ENCODE measurements at regions not wholly inside any gene's neighbourhood (a gene's known extent, or its start where the extent isn't known, plus 50 kb on each side); places are given as distances from the start of the nearest gene placed in this dataset.
A peak's percentile ranks its signal among the peaks of the same experiment; 100 is the strongest.

GRCh38 chr21:28788030-28788429, 204.6 kb downstream of the LTN1 start:
- DNase-seq (ENCODE audit: low spot score), result no peak

- DNase-seq (ENCODE audit: low spot score), result no peak
Observed at GRCh38 chr21:28783641-28784185, 209.0 kb downstream of the LTN1 start.

- peak; percentile 13 for DNase-seq (ENCODE audit: low spot score)
Observed at GRCh38 chr21:28781602-28782276, 210.9 kb downstream of the LTN1 start.

GRCh38 chr21:28779914-28780313, 212.8 kb downstream of the LTN1 start:
- DNase-seq (ENCODE audit: low spot score), result no peak

GRCh38 chr21:28776251-28776650, 216.4 kb downstream of the LTN1 start:
- DNase-seq (ENCODE audit: low spot score), result no peak

- DNase-seq (ENCODE audit: low spot score), result no peak
Observed at GRCh38 chr21:28775071-28775470, 217.6 kb downstream of the LTN1 start.

GRCh38 chr21:28773036-28773435, 219.6 kb downstream of the LTN1 start:
- no peak for DNase-seq (ENCODE audit: low spot score)

GRCh38 chr21:28771790-28772501, 220.7 kb downstream of the LTN1 start:
- DNase-seq (ENCODE audit: low spot score), result no peak

GRCh38 chr21:28770867-28771661, 221.6 kb downstream of the LTN1 start:
- no peak for DNase-seq (ENCODE audit: low spot score)

- no peak for DNase-seq (ENCODE audit: low spot score)
Observed at GRCh38 chr21:28769683-28770082, 223.0 kb downstream of the LTN1 start.

- no peak for DNase-seq (ENCODE audit: low spot score)
Observed at GRCh38 chr21:28768753-28769152, 223.9 kb downstream of the LTN1 start.

- no peak for DNase-seq (ENCODE audit: low spot score)
Observed at GRCh38 chr21:28767523-28767922, 225.2 kb downstream of the LTN1 start.

- DNase-seq (ENCODE audit: low spot score), result no peak
Observed at GRCh38 chr21:28763809-28764418, 228.8 kb downstream of the LTN1 start.

GRCh38 chr21:28762357-28762735, 230.3 kb downstream of the LTN1 start:
- DNase-seq (ENCODE audit: low spot score), result no peak

GRCh38 chr21:28761674-28762356, 230.9 kb downstream of the LTN1 start:
- no peak for DNase-seq (ENCODE audit: low spot score)

- DNase-seq (ENCODE audit: low spot score), result no peak
Observed at GRCh38 chr21:28758883-28759242, 233.8 kb downstream of the LTN1 start.

GRCh38 chr21:28758042-28758882, 234.4 kb downstream of the LTN1 start:
- no peak for DNase-seq (ENCODE audit: low spot score)

- no peak for DNase-seq (ENCODE audit: low spot score)
Observed at GRCh38 chr21:28754862-28755261, 237.8 kb downstream of the LTN1 start.

GRCh38 chr21:28754127-28754611, 238.5 kb downstream of the LTN1 start:
- DNase-seq (ENCODE audit: low spot score), result no peak

- no peak for DNase-seq (ENCODE audit: low spot score)
Observed at GRCh38 chr21:28752131-28752530, 240.5 kb downstream of the LTN1 start.

- no peak for DNase-seq (ENCODE audit: low spot score)
Observed at GRCh38 chr21:28751176-28751575, 241.5 kb downstream of the LTN1 start.
